Right lobe of liver (tissue), 6 donors: ENCODE measurements at regions not wholly inside any gene's neighbourhood (a gene's known extent, or its start where the extent isn't known, plus 50 kb on each side); places are given as distances from the start of the nearest gene placed in this dataset.

ENCODE experiments used
- ATAC-seq, 4 donors: fragments of 200-7000 bp; cut with Tn5 transposase; one replicate each; pipeline ENCODE4 v1.9.1; 2020; ENCODE audit warnings: mild to moderate bottlenecking in 4 of 4, moderate library complexity in 4 of 4
- DNase-seq, 3 donors: peaks; one replicate each; pipeline ENCODE4 v3.0.0-alpha.2; 2020
- H3K27ac ChIP-seq, 3 donors: fragments of 200-600 bp; one replicate each; pipeline ENCODE4 v1.8.0; 2022
- H3K27me3 ChIP-seq, 2 donors: fragments of 200-600 bp; one replicate each; pipeline ENCODE4 v1.8.0; 2022
- H3K36me3 ChIP-seq, 4 donors: fragments of 200-600 bp; sonication (generic) in 1 of 4; one replicate each; pipeline versions ENCODE4 v1.5.1 to v1.8.0; 2017 to 2022; ENCODE audit warnings: control low read depth in 1 of 4
- H3K4me1 ChIP-seq, 4 donors: fragments of 200-600 bp; sonication (generic) in 1 of 4; one replicate each; pipeline versions ENCODE4 v1.5.1 to v1.8.0; 2017 to 2022; ENCODE audit warnings: control low read depth in 1 of 4
- H3K4me3 ChIP-seq, 3 donors: fragments of 200-600 bp; one replicate each; pipeline ENCODE4 v1.8.0; 2022
- H3K9me3 ChIP-seq, 4 donors: fragments of 200-600 bp; sonication (generic) in 1 of 4; one replicate each; pipeline versions ENCODE4 v1.5.1 to v1.8.0; 2017 to 2022; ENCODE audit warnings: control low read depth in 1 of 4
- CTCF ChIP-seq, 4 donors: fragments of 200-600 bp in 3 of 4; fragments of 450-650 bp in 1 of 4; IDR thresholded peaks; one replicate each; pipeline versions ENCODE4 v1.5.1 to v1.8.0; 2016 to 2022; ENCODE audit warnings: antibody characterized with exemption in 4 of 4, mild to moderate bottlenecking in 2 of 4
- POLR2A ChIP-seq: fragments of 450-650 bp; IDR thresholded peaks from one replicate; pipeline ENCODE4 v1.6.1; 2017; ENCODE audit warnings: antibody characterized with exemption, mild to moderate bottlenecking
- WGBS: methylation state at CpG from one replicate; pipeline ENCODE4 v1.1.6; 2018; ENCODE audit warnings: low coverage, low lambda C conversion rate; ENCODE audit not compliant: insufficient coverage; ENCODE audit errors: missing lambda C conversion rate; 5-methylcytosine and 5-hydroxymethylcytosine counted together
- intact Hi-C, 2 donors: fragments of 100-400 bp; cut with DNase I; formaldehyde crosslinking; loops; one replicate each; pipeline versions ENCODE4 v1.11.2 to v1.14.1; 2022
- donor health status: DM: no; HTN: yes; CAD: no.
- donor health status: DM: no; HTN: no; CAD: no.
- donor health status: DM: no; HTN: no; CAD: no.
- donor health status: DM: no; HTN: yes; CAD: no.
- donor health status: DM: no; HTN: yes; CAD: no.

DNA sequence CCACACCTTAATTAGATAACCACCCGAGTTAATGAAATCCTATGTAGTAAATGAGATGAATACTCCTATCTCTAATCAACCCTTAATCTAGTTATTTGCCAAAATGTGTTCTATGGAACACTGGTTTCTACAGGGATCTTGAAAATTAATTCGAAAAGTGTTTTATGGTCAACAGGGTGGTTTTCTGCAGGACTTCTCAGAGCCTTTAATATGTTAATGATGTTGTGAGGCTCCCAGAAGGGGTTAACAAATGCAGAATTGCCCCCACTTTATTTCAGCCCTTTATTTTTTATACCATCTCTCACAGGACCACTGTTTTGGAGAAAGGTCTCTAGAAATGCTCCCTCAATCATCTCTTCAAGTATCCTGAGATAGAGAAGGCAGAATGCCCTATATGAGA is 153.1 kb upstream of the RPH3A start:
- no peak for DNase-seq
- Histone ChIP-seq H3K4me3 (no peak overlapping the region), H3K27me3 (no peaks in the 10 kb centered on the region), H3K36me3 (no peaks in the 10 kb centered on the region), H3K9me3 (no peaks in the 10 kb centered on the region), H3K27ac (no peak overlapping the region), H3K4me1 (no peaks in the 10 kb centered on the region)
- TF ChIP-seq CTCF (IDR thresholded peaks at IDR 0.05): no peak
- TF ChIP-seq POLR2A: no peak
- ATAC-seq: no peak
- intact Hi-C loops: no loop called here
- 51% methylated on average over 2 of the region's 2 CpGs for WGBS

DNA sequence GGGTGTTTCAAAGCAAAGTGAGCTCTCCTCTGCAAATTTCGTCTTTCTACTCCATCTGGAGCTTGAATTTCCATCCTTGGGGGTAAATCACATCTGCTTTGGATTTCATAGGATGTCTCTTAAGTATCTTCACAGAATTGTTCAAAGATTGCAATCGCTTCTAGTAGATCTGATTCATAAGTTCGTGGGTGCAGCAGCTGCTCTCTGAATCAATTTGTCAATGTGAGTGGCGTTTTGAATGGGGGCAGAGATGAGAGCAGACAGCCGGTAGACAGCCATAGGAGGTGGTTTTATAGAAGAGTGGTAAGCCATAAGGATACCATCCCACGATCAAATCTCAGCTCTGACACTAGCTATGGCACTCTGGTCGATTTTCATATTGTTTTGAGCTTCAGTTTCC is 146.0 kb upstream of the RPH3A start:
- no peaks in the 10 kb centered on the region for H3K27me3 ChIP-seq
- no peaks in the 10 kb centered on the region for H3K36me3 ChIP-seq
- ATAC-seq (no peak), DNase-seq (no peak)
- no peaks in the 10 kb centered on the region for H3K9me3 ChIP-seq
- no peak overlapping the region for H3K27ac ChIP-seq
- TF ChIP-seq CTCF (IDR thresholded peaks at IDR 0.05) (no peak), POLR2A (no peak)
- intact Hi-C loops: no loop called here
- H3K4me3 ChIP-seq: no peak overlapping the region
- no peaks in the 10 kb centered on the region for H3K4me1 ChIP-seq
- 36% methylated on average over 7 of the region's 7 CpGs for WGBS

GRCh38 chr12:112656141-112656540 is 135.4 kb upstream of the RPH3A start:
- H3K4me1 ChIP-seq: no peaks in the 10 kb centered on the region
- DNase-seq (no peak), ATAC-seq (no peak)
- no peak for TF ChIP-seq POLR2A
- TF ChIP-seq CTCF (IDR thresholded peaks at IDR 0.05): no peak
- H3K27ac ChIP-seq: no peak overlapping the region
- intact Hi-C loops: no loop called here
- H3K4me3 ChIP-seq: no peak overlapping the region
- H3K9me3 ChIP-seq: no peaks in the 10 kb centered on the region
- no peaks in the 10 kb centered on the region for H3K36me3 ChIP-seq
- H3K27me3 ChIP-seq: no peaks in the 10 kb centered on the region
- WGBS: 75% methylated on average over 3 of the region's 3 CpGs

- no peak for ATAC-seq
- no peaks in the 10 kb centered on the region for H3K27me3 ChIP-seq
- no peaks in the 10 kb centered on the region for H3K9me3 ChIP-seq
- H3K36me3 ChIP-seq: no peaks in the 10 kb centered on the region
- DNase-seq: no peak
- TF ChIP-seq CTCF (IDR thresholded peaks at IDR 0.05): no peak
- no peak for TF ChIP-seq POLR2A
- WGBS: 23% methylated on average over 7 of the region's 8 CpGs
- H3K4me3 ChIP-seq: no peak overlapping the region
- H3K4me1 ChIP-seq: no peaks in the 10 kb centered on the region
- intact Hi-C loops: no loop called here
- H3K27ac ChIP-seq: no peak overlapping the region
Observed at GRCh38 chr12:112664569-112664968, 127.0 kb upstream of the RPH3A start.

- Histone ChIP-seq H3K27me3 (no peaks in the 10 kb centered on the region), H3K9me3 (no peaks in the 10 kb centered on the region), H3K4me1 (no peaks in the 10 kb centered on the region), H3K36me3 (no peaks in the 10 kb centered on the region), H3K4me3 (no peak overlapping the region), H3K27ac (no peak overlapping the region)
- ATAC-seq (no peak), DNase-seq (no peak)
- TF ChIP-seq CTCF (IDR thresholded peaks at IDR 0.05) (no peak), POLR2A (no peak)
- intact Hi-C loops: no loop called here
- 13% methylated on average over 1 of the region's 2 CpGs for WGBS
Observed at GRCh38 chr12:112665958-112666357, 125.6 kb upstream of the RPH3A start.
